ENCODE measurements at regions not wholly inside any gene's neighbourhood (a gene's known extent, or its start where the extent isn't known, plus 50 kb on each side); places are given as distances from the start of the nearest gene placed in this dataset.

DNA sequence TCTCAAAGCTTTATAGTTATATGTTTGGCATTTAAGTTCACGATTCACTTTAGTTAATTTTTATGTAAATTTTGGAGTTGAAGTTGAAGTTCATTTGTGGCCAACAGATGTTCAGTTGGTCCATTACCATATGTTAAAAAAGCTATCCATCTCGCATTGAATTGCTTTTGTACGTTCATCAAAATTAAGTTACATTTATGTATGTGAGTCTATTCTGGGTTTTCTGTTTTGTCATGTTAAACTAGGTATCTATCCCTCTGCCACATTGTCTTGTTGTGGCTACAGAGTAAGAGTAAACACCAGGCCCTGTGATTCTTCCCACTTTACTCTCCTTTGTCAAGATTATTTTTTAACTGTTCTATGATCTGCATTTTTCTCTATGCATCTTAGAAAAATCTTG lies 237.3 kb downstream of the BMP2 start:
- no peak for TF ChIP-seq CTCF (conservative IDR thresholded peaks at IDR 0.05; ENCODE audit: low read length)
- TF ChIP-seq EZH2phosphoT487 (IDR thresholded peaks at IDR 0.05; ENCODE audit: borderline replicate concordance) = no peak
